Stimulated activated CD8-positive, alpha-beta memory T cell treated with anti-CD3 and anti-CD28 coated beads, Interleukin-12 subunit alpha, Interleukin-12 subunit beta, amount 100 ng/mL, for 4 hours (primary cell): ENCODE measurements at regions not wholly inside any gene's neighbourhood (a gene's known extent, or its start where the extent isn't known, plus 50 kb on each side); places are given as distances from the start of the nearest gene placed in this dataset.

Source experiments
- DNase-seq: peaks from one replicate; pipeline ENCODE4 v3.0.0-alpha.2; 2020; ENCODE audit warnings: low read depth

GRCh38 chr10:129078346-129078745, 388.7 kb upstream of the MGMT start:
- DNase-seq, result no peak

GRCh38 chr10:129078746-129079145, 388.3 kb upstream of the MGMT start:
- no peak for DNase-seq

GRCh38 chr10:129079705-129080104, 387.3 kb upstream of the MGMT start:
- no peak for DNase-seq

GRCh38 chr10:129085811-129086210, 381.2 kb upstream of the MGMT start:
- DNase-seq, result no peak

- no peak for DNase-seq
These were observed 377.7 kb upstream of the MGMT start for GRCh38 chr10:129089341-129089740.

GRCh38 chr10:129090165-129090564, 376.9 kb upstream of the MGMT start:
- DNase-seq, result no peak

- DNase-seq, result no peak
These were observed 376.2 kb upstream of the MGMT start for GRCh38 chr10:129090618-129091366.

GRCh38 chr10:129093641-129094040, 373.4 kb upstream of the MGMT start:
- no peak for DNase-seq

GRCh38 chr10:129094233-129094632, 372.8 kb upstream of the MGMT start:
- DNase-seq, result no peak

GRCh38 chr10:129094861-129095260, 372.2 kb upstream of the MGMT start:
- no peak for DNase-seq

- no peak for DNase-seq
These were observed 371.4 kb upstream of the MGMT start for GRCh38 chr10:129095680-129096064.

GRCh38 chr10:129096065-129096984, 370.7 kb upstream of the MGMT start:
- no peak for DNase-seq

- DNase-seq, result no peak
These were observed 369.2 kb upstream of the MGMT start for GRCh38 chr10:129097776-129098330.

- DNase-seq, result no peak
These were observed 368.5 kb upstream of the MGMT start for GRCh38 chr10:129098517-129098916.

- no peak for DNase-seq
These were observed 367.6 kb upstream of the MGMT start for GRCh38 chr10:129099486-129099885.

- no peak for DNase-seq
These were observed 367.0 kb upstream of the MGMT start for GRCh38 chr10:129099992-129100391.

GRCh38 chr10:129101232-129101980, 365.6 kb upstream of the MGMT start:
- DNase-seq, result no peak

- no peak for DNase-seq
These were observed 363.9 kb upstream of the MGMT start for GRCh38 chr10:129102906-129103693.

GRCh38 chr10:129104266-129105045, 362.6 kb upstream of the MGMT start:
- no peak for DNase-seq

- no peak for DNase-seq
These were observed 361.8 kb upstream of the MGMT start for GRCh38 chr10:129105266-129105665.

- no peak for DNase-seq
These were observed 360.7 kb upstream of the MGMT start for GRCh38 chr10:129106314-129106713.
